Loucy (cell line): ENCODE measurements at regions not wholly inside any gene's neighbourhood (a gene's known extent, or its start where the extent isn't known, plus 50 kb on each side); places are given as distances from the start of the nearest gene placed in this dataset.

Source experiments
- H2AFZ ChIP-seq: fragments of 200-600 bp; sonication (generic); 2 replicates; pipeline ENCODE4 v1.6.0; 2016; ENCODE audit warnings: antibody characterized with exemption, mild to moderate bottlenecking, low read length, moderate library complexity
- H3F3A ChIP-seq: fragments of 200-600 bp; 2 replicates; pipeline ENCODE4 v1.6.0; 2016; ENCODE audit warnings: antibody characterized with exemption, low read depth, mild to moderate bottlenecking
- H3K27me3 ChIP-seq: fragments of 200-600 bp; sonication (generic); 2 replicates; pipeline ENCODE4 v1.6.1; 2014; ENCODE audit warnings: low read length, mild to moderate bottlenecking; ENCODE audit not compliant: insufficient read depth, poor library complexity, severe bottlenecking
- H3K36me3 ChIP-seq: fragments of 200-600 bp; sonication (generic); 2 replicates; pipeline ENCODE4 v1.6.1; 2016; ENCODE audit warnings: low read length; ENCODE audit not compliant: insufficient read depth
- H3K4me1 ChIP-seq: fragments of 200-600 bp; sonication (generic); 2 replicates; pipeline ENCODE4 v1.5.1; 2014; ENCODE audit warnings: low read length, mild to moderate bottlenecking; ENCODE audit not compliant: insufficient read depth, poor library complexity, severe bottlenecking
- H3K4me2 ChIP-seq: fragments of 200-600 bp; sonication (generic); 2 replicates; pipeline ENCODE4 v1.6.0; 2014; ENCODE audit warnings: antibody characterized with exemption, low read length, low read depth, mild to moderate bottlenecking; ENCODE audit not compliant: poor library complexity, severe bottlenecking
- H3K4me3 ChIP-seq: fragments of 200-600 bp; sonication (generic); 2 replicates; pipeline ENCODE4 v1.5.1; 2014; ENCODE audit warnings: low read length, mild to moderate bottlenecking, mixed read lengths; ENCODE audit not compliant: poor library complexity, severe bottlenecking
- H3K79me2 ChIP-seq: fragments of 200-600 bp; sonication (generic); 2 replicates; pipeline ENCODE4 v1.6.1; 2014; ENCODE audit warnings: low read length; ENCODE audit not compliant: insufficient read depth
- H3K9ac ChIP-seq: fragments of 200-600 bp; sonication (generic); 2 replicates; pipeline ENCODE4 v1.6.0; 2014; ENCODE audit warnings: mild to moderate bottlenecking, low read depth, low read length, moderate library complexity; ENCODE audit not compliant: poor library complexity, severe bottlenecking
- H3K9me2 ChIP-seq: fragments of 200-600 bp; sonication (generic); replicated peaks from 2 replicates; pipeline ENCODE4 v1.6.1; 2016; ENCODE audit warnings: low read depth, low read length, mixed read lengths
- H3K9me3 ChIP-seq: fragments of 200-600 bp; sonication (generic); 2 replicates; pipeline ENCODE4 v1.6.1; 2014; ENCODE audit warnings: mild to moderate bottlenecking, antibody characterized with exemption, low read length, low read depth; ENCODE audit not compliant: insufficient read depth
- H4K20me1 ChIP-seq: fragments of 200-600 bp; sonication (generic); 2 replicates; pipeline ENCODE4 v1.6.0; 2014; ENCODE audit warnings: antibody characterized with exemption, low read length, mild to moderate bottlenecking; ENCODE audit not compliant: insufficient read depth, poor library complexity, severe bottlenecking
- CTCF ChIP-seq: fragments of 200-600 bp; sonication (generic); conservative IDR thresholded peaks from 2 replicates; pipeline ENCODE4 v1.5.1; 2014; ENCODE audit warnings: mild to moderate bottlenecking, antibody characterized with exemption, low read length
- EZH2phosphoT487 ChIP-seq: fragments of 200-600 bp; IDR thresholded peaks from 2 replicates; pipeline ENCODE4 v1.6.1; 2018; ENCODE audit warnings: antibody characterized with exemption, mild to moderate bottlenecking, moderate library complexity, borderline replicate concordance

GRCh38 chr4:81771721-81772120, 300.0 kb upstream of the RASGEF1B start:
- Histone ChIP-seq H3F3A (no peaks in the 10 kb centered on the region), H3K4me2 (no peak overlapping the region), H4K20me1 (no peaks in the 10 kb centered on the region), H3K27me3 (no peaks in the 10 kb centered on the region), H2AFZ (no peak overlapping the region), H3K4me3 (no peak overlapping the region), H3K79me2 (no peaks in the 10 kb centered on the region), H3K9ac (no peak overlapping the region), H3K36me3 (no peaks in the 10 kb centered on the region), H3K4me1 (no peaks in the 10 kb centered on the region), H3K9me2 (no peaks in the 10 kb centered on the region), H3K9me3 (no peaks in the 10 kb centered on the region)
- TF ChIP-seq CTCF (no peak), EZH2phosphoT487 (no peak)

- H3K36me3 ChIP-seq: no peaks in the 10 kb centered on the region
- H3K27me3 ChIP-seq: no peaks in the 10 kb centered on the region
- no peak overlapping the region for H3K4me2 ChIP-seq
Observed at GRCh38 chr4:81769244-81769643, 297.5 kb upstream of the RASGEF1B start.

GRCh38 chr4:81758574-81759264, 287.0 kb upstream of the RASGEF1B start:
- H4K20me1 ChIP-seq: no peaks in the 10 kb centered on the region
- no peak overlapping the region for H2AFZ ChIP-seq
- H3F3A ChIP-seq: no peaks in the 10 kb centered on the region
- no peak overlapping the region for H3K4me2 ChIP-seq
- no peaks in the 10 kb centered on the region for H3K9me2 ChIP-seq
- no peaks in the 10 kb centered on the region for H3K27me3 ChIP-seq
- H3K9ac ChIP-seq: no peak overlapping the region
- no peaks in the 10 kb centered on the region for H3K36me3 ChIP-seq
- no peaks in the 10 kb centered on the region for H3K9me3 ChIP-seq
- peaks cover 30% of the 10 kb centered on the region for H3K4me1 ChIP-seq
- H3K4me3 ChIP-seq: no peak overlapping the region
- no peaks in the 10 kb centered on the region for H3K79me2 ChIP-seq
- TF ChIP-seq CTCF: no peak
- TF ChIP-seq EZH2phosphoT487: no peak

More at GRCh38 chr4:81769244-81769643, 297.5 kb upstream of the RASGEF1B start:
- H3K79me2 ChIP-seq: no peaks in the 10 kb centered on the region
- H4K20me1 ChIP-seq: no peaks in the 10 kb centered on the region
- no peak overlapping the region for H3K4me3 ChIP-seq
- no peaks in the 10 kb centered on the region for H3K4me1 ChIP-seq
- no peaks in the 10 kb centered on the region for H3F3A ChIP-seq
- no peaks in the 10 kb centered on the region for H3K9me3 ChIP-seq
- H3K9ac ChIP-seq: no peak overlapping the region
- TF ChIP-seq CTCF: no peak
- no peak for TF ChIP-seq EZH2phosphoT487
- H3K9me2 ChIP-seq: no peaks in the 10 kb centered on the region
- no peak overlapping the region for H2AFZ ChIP-seq
